ENCODE measurements at regions not wholly inside any gene's neighbourhood (a gene's known extent, or its start where the extent isn't known, plus 50 kb on each side); places are given as distances from the start of the nearest gene placed in this dataset.

DNA sequence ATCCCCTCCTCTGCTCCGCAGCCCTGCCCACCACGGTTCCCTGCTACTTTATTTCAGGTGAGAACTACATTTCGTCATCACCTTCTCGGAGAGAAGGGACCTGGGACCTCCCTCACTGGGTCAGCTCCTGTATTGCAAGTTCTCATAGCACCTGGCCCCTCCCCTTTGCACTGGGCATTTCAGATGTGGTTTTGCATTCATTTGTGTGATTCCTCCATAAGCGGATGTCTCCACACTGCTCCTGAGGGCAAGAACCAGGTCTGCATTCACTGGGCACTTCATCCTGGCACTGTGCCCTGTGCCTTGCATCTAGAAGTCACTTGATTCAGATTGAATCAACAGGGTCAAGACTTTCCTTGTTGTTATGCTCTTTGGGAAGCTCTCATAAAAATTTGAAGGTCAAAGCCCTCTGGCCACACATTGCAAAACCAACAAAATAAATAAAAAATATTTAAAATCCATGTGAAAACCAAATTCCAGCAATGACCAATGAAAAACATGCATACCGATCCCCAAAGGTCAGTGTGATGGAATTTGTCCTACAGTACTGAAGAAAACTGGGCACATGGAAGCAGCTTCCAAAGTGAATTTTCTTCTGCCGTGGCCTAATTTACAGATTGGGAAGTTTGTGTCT lies 89.1 kb upstream of the F13A1 start:
- TF ChIP-seq, protein P1, sequence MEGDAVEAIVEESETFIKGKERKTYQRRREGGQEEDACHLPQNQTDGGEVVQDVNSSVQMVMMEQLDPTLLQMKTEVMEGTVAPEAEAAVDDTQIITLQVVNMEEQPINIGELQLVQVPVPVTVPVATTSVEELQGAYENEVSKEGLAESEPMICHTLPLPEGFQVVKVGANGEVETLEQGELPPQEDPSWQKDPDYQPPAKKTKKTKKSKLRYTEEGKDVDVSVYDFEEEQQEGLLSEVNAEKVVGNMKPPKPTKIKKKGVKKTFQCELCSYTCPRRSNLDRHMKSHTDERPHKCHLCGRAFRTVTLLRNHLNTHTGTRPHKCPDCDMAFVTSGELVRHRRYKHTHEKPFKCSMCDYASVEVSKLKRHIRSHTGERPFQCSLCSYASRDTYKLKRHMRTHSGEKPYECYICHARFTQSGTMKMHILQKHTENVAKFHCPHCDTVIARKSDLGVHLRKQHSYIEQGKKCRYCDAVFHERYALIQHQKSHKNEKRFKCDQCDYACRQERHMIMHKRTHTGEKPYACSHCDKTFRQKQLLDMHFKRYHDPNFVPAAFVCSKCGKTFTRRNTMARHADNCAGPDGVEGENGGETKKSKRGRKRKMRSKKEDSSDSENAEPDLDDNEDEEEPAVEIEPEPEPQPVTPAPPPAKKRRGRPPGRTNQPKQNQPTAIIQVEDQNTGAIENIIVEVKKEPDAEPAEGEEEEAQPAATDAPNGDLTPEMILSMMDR (IDR thresholded peaks at IDR 0.05; ENCODE audit: extremely low read depth, insufficient read depth, missing control alignments), result no peak
- in situ Hi-C loops (cut with MboI; ENCODE audit: low pct_unique_long_range_greater_than_20kb, low sequenced_read_pairs, unreplicated experiment), result no loop called here
- DNase-seq (ENCODE audit: low spot score), result no peak

DNA sequence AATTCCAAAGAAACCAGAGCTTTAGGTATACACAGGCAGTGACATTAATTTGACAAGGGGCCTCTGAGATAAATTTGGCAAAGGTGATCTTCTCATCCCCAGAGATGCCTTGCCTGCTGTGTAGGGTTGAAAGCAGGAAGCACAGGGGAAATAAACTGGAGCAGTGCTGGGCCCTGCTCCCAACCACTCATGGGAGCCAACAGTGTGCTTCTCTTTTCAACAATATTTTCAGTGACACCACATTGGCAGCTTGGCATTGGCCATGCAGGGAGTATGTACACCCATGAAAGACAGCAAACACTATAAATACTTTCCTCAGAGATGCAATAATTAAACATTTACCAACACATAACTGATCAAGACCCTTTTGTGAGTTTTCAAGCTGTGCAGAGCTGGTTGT lies 90.7 kb upstream of the F13A1 start:
- TF ChIP-seq, protein P1 (IDR thresholded peaks at IDR 0.05; ENCODE audit: extremely low read depth, insufficient read depth, missing control alignments), result no peak
- in situ Hi-C loops (cut with MboI; ENCODE audit: low pct_unique_long_range_greater_than_20kb, low sequenced_read_pairs, unreplicated experiment), result no loop called here
- no peak for DNase-seq (ENCODE audit: low spot score)

DNA sequence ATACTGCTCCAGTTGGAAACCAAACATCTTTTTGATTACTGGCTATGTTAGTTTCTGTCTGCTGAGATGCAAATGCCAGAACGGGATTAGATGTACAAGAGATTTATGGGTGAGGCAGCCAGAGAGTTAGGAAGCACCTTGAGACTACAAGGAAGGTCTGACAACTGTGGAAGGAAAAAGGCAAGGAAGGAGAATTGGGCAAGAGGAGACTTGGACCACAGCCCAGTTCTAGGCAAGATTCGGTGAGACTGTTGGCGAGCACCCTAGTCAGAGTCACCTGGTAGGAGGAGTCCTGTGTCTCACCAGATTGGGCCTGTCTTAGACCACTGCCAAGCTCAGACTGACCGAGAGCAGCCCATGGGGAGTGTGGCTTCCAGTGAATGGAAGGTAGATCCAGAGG lies 91.8 kb upstream of the F13A1 start:
- no peak for DNase-seq (ENCODE audit: low spot score)
- in situ Hi-C loops (cut with MboI; ENCODE audit: low pct_unique_long_range_greater_than_20kb, low sequenced_read_pairs, unreplicated experiment), result no loop called here
- TF ChIP-seq, protein P1 (IDR thresholded peaks at IDR 0.05; ENCODE audit: extremely low read depth, insufficient read depth, missing control alignments), result no peak

DNA sequence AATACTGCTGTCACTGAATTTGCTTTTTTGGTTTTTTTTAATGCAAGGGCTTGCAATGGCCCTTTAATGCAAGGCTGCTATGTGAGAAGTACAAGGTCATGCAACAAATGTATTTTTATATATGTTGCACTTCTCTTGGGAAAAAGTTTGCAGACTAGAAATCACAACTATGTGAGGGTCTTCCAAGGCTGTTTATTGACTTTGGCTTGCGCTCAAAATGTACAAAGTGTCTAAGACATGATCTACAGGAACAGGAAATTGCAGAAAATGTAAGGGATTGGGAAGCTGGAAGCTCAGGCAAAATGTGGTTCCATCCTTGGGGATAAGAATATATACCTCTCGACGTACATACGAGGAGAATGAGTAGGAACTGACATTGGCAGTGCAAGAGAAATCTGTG lies 92.2 kb upstream of the F13A1 start:
- TF ChIP-seq, protein P1 (IDR thresholded peaks at IDR 0.05; ENCODE audit: extremely low read depth, insufficient read depth, missing control alignments), result no peak
- in situ Hi-C loops (cut with MboI; ENCODE audit: low pct_unique_long_range_greater_than_20kb, low sequenced_read_pairs, unreplicated experiment), result no loop called here

DNA sequence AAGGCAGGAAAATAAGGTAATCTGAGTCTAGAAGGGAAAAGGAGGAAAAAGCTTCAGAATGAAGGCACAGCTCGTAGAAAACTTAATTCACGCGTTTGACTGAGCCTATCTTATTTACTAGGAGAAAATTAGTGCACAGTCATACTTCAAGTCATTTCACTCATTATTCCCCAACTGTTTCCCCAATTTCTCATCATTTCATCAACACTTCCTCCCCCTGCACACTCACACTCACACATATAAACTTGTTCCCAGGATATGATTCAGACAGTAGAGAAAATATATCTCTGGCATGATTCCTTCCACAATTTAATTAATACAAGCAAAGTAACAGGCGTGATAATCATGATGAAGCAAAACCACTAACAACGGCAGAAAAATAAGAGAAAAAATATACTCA lies 94.5 kb upstream of the F13A1 start:
- DNase-seq (ENCODE audit: low spot score), result no peak
- in situ Hi-C loops (cut with MboI; ENCODE audit: low pct_unique_long_range_greater_than_20kb, low sequenced_read_pairs, unreplicated experiment), result no loop called here
- TF ChIP-seq, protein P1 (IDR thresholded peaks at IDR 0.05; ENCODE audit: extremely low read depth, insufficient read depth, missing control alignments), result no peak

More for the DNA sequence above, 92.2 kb upstream of the F13A1 start:
- no peak for DNase-seq (ENCODE audit: low spot score)

DNA sequence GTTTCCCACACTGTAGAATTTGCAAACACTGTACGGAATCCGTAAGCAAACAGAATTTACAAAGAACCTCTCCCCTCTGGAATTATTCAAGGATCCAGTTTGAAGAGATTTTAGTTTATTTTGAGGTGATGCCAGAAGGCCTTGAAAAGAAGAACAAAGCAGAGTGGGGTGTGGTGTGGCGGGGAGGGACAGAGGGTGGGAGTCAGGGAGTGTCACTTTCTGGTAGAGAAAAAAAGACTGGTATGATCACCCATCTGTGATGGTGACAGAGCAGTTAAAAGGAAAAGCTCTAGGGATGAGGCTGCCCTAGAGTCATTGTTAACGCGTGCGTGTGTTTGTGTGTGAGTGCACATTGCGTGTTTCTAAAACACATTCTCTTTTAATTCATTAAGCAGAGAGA lies 97.0 kb upstream of the F13A1 start:
- no peak for DNase-seq (ENCODE audit: low spot score)
- in situ Hi-C loops (cut with MboI; ENCODE audit: low pct_unique_long_range_greater_than_20kb, low sequenced_read_pairs, unreplicated experiment), result no loop called here
- TF ChIP-seq, protein P1 (IDR thresholded peaks at IDR 0.05; ENCODE audit: extremely low read depth, insufficient read depth, missing control alignments), result no peak
